BLaER1 treated with 17β-estradiol and CSF1 and Interleukin-3, amounts not matched to agents 10 nM and 100 nM (cell line): ENCODE measurements at regions not wholly inside any gene's neighbourhood (a gene's known extent, or its start where the extent isn't known, plus 50 kb on each side); places are given as distances from the start of the nearest gene placed in this dataset.

ENCODE experiments used
- H3K27ac ChIP-seq, 11 experiments: shearing (Covaris generic); formaldehyde crosslinking; 2 replicates each; pipeline ENCODE4 v1.8.1; 2022
- H3K27me3 ChIP-seq, 11 experiments: shearing (Covaris generic); formaldehyde crosslinking; 2 replicates each; pipeline ENCODE4 v1.8.1; 2022
- H3K36me3 ChIP-seq, 11 experiments: shearing (Covaris generic); formaldehyde crosslinking; 2 replicates each; pipeline ENCODE4 v1.8.1; 2022
- H3K4me1 ChIP-seq, 10 experiments: shearing (Covaris generic); formaldehyde crosslinking; 2 replicates each; pipeline ENCODE4 v1.8.1; 2022
- H3K4me2 ChIP-seq, 11 experiments: shearing (Covaris generic); formaldehyde crosslinking; 2 replicates each; pipeline ENCODE4 v1.8.1; 2022
- H3K4me3 ChIP-seq, 10 experiments: shearing (Covaris generic); formaldehyde crosslinking; 2 replicates each; pipeline ENCODE4 v1.8.1; 2022
- H3K9ac ChIP-seq, 11 experiments: shearing (Covaris generic); formaldehyde crosslinking; 2 replicates each; pipeline ENCODE4 v1.8.1; 2022
- H3K9me3 ChIP-seq, 11 experiments: shearing (Covaris generic); formaldehyde crosslinking; replicated peaks in 1 of 11; 2 replicates each; pipeline ENCODE4 v1.8.1; 2022
- H4K20me1 ChIP-seq, 11 experiments: shearing (Covaris generic); formaldehyde crosslinking; 2 replicates each; pipeline ENCODE4 v1.8.1; 2022
- Cebpa-rat ChIP-seq, 11 experiments: shearing (Covaris generic); IDR thresholded peaks; 2 replicates each; pipeline ENCODE4 v1.8.1; 2022

DNA sequence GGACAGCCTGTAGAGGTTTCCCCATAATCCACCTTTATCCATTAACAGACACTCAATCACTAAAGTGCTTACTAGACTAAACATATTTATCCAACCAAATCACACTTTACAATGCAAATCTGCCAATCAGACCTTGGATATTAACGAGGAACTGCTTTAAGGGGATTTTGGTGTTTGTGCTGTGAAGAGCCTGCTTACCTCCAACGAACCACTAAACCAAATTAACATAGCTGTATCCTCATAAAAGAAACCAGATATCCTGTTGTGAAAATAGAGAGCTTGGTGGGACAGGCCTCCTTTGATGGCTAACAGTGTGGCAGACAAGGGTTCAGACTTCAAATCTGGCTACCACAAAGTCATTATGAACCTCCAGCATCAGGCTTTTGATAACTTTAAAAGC lies 252.6 kb upstream of the HAND2 start:
- Histone ChIP-seq H3K4me3 (no peak overlapping the region), H3K9me3 (peaks cover 18 to 34% (median 22%) of the 10 kb centered on the region in 11 experiments; a peak in 20 of 22 replicates), H3K9ac (no peak overlapping the region), H3K36me3 (no peaks in the 10 kb centered on the region), H3K4me1 (no peaks in the 10 kb centered on the region), H3K27ac (no peak overlapping the region), H3K4me2 (no peak overlapping the region), H3K27me3 (no peaks in the 10 kb centered on the region), H4K20me1 (no peaks in the 10 kb centered on the region)
- no peak for TF ChIP-seq Cebpa-rat (IDR thresholded peaks at IDR 0.05)

DNA sequence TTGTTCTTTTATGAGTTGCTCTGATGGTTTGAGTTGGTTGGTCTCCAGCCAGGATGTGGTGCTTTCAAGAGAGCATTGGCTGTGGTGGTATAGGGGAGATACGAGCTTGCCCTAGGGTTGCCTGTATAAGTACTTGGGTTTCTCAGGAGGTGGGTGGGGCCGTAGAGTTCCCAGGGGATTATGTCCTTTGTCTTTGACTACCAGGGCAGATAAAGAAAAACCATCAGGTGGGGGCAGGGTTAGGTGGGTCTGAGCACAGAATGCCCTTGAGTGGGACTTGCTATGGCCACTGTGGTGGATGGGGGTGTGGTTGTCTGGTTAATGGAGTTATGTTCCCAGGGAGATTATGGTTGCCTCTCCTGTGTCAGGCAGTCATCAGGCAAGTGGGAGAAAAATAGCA lies 247.9 kb upstream of the HAND2 start:
- TF ChIP-seq Cebpa-rat (IDR thresholded peaks at IDR 0.05), result no peak

DNA sequence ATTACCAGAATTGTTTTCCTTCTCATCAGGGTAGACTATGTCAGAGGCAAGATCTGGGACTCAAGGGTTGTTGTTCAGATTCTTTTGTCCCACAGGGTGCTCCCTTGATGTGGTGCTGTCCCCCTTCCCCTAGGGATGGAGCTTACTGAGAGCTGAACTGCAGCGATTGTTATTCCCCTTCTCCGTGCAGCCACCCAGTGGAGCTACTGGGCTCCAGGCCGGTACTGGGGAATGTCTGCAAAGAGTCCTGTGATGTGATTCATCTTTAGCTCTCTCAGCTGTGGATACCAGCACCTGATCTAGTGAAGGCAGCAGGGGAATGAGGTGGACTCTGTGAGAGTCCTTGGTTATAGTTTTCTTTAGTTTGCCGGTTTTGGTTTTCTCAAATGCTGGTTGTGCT lies 247.4 kb upstream of the HAND2 start:
- H3K4me2 ChIP-seq, result no peak overlapping the region
- H3K4me3 ChIP-seq, result no peak overlapping the region
- H3K27me3 ChIP-seq, result no peaks in the 10 kb centered on the region
- peaks cover 18 to 36% (median 27%) of the 10 kb centered on the region in 11 experiments for H3K9me3 ChIP-seq
- H3K27ac ChIP-seq, result no peak overlapping the region
- no peak overlapping the region for H3K9ac ChIP-seq
- no peaks in the 10 kb centered on the region for H3K36me3 ChIP-seq
- no peaks in the 10 kb centered on the region for H3K4me1 ChIP-seq
- H4K20me1 ChIP-seq, result no peaks in the 10 kb centered on the region
- no peak for TF ChIP-seq Cebpa-rat (IDR thresholded peaks at IDR 0.05)

More for the DNA sequence above, 247.9 kb upstream of the HAND2 start:
- no peak overlapping the region for H3K27ac ChIP-seq
- H3K4me1 ChIP-seq, result no peaks in the 10 kb centered on the region
- no peaks in the 10 kb centered on the region for H4K20me1 ChIP-seq
- peaks cover 18 to 36% (median 27%) of the 10 kb centered on the region in 11 experiments for H3K9me3 ChIP-seq
- H3K4me2 ChIP-seq, result no peak overlapping the region
- no peaks in the 10 kb centered on the region for H3K27me3 ChIP-seq
- H3K9ac ChIP-seq, result no peak overlapping the region
- no peak overlapping the region for H3K4me3 ChIP-seq
- no peaks in the 10 kb centered on the region for H3K36me3 ChIP-seq

DNA sequence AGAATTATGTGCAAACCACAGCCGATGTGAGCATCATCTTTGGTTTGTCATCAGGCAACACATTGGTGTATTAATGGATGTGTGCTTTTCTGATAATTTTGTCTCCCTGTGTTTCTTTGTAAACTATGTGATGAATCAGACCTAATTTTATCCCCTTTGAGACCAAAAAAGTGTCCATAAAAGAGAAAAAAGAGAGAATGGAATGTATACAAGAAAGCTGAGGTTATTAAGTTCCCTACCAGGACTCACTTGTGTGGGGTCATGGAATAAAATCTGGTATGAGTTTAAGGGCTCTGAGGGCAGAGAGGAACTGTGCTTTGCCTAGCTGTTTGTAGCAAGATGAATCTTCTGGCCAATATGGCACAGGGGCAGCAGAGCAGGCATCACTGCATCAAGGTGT lies 239.5 kb upstream of the HAND2 start:
- no peaks in the 10 kb centered on the region for H4K20me1 ChIP-seq
- no peak overlapping the region for H3K9ac ChIP-seq
- peaks cover 0 to 10% (median 0%) of the 10 kb centered on the region in 11 experiments; a peak in 4 of 22 replicates for H3K9me3 ChIP-seq
- H3K4me3 ChIP-seq, result no peak overlapping the region
- TF ChIP-seq Cebpa-rat (IDR thresholded peaks at IDR 0.05), result no peak
- H3K27ac ChIP-seq, result no peak overlapping the region
- H3K4me2 ChIP-seq, result no peak overlapping the region
- no peaks in the 10 kb centered on the region for H3K27me3 ChIP-seq
- H3K4me1 ChIP-seq, result no peaks in the 10 kb centered on the region
- no peaks in the 10 kb centered on the region for H3K36me3 ChIP-seq

DNA sequence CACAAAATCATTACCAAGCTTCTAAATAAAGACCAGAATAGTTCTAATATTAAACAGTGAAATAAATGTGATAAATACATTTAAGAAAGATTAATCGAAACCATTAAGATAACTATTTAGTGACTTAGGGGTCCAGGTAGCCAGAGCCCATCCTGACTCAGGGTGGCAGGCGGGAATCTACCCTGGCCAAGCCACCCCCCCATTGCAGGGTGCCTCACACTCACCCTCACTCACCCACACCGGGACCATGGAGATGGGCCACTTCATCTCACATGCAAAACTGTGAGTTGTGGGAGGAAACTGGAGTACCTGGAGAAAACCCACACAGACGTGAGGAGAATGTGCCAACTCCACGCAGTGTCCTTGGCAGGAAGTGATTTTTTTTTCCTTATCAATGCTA lies 237.6 kb upstream of the HAND2 start:
- no peak for TF ChIP-seq Cebpa-rat (IDR thresholded peaks at IDR 0.05)
- Histone ChIP-seq H3K4me3 (no peak overlapping the region), H3K36me3 (no peaks in the 10 kb centered on the region), H3K27ac (no peak overlapping the region), H3K4me2 (no peak overlapping the region), H3K9me3 (no peaks in the 10 kb centered on the region), H4K20me1 (no peaks in the 10 kb centered on the region), H3K4me1 (no peaks in the 10 kb centered on the region), H3K27me3 (no peaks in the 10 kb centered on the region), H3K9ac (no peak overlapping the region)

DNA sequence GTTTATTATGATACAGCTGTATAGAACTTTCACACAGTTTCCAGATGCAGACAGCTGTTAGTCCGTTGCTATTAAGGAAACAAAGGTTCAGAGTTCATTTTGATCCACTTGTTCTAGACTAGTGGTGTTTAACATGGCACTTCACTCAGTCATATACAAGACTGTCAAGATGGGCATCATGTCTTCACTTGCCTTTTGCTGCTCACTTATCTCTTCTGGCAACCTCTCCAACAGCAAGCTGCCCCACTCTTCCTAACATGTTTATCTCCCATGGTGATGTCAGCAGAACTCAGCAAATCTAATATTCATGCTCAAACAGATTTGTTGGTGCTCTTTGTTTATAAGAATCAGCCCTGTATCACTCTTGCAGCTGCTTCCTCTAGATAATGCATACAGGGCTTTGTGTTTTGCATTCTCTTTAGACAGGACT lies 236.2 kb upstream of the HAND2 start:
- Histone ChIP-seq H3K27me3 (no peaks in the 10 kb centered on the region), H3K36me3 (no peaks in the 10 kb centered on the region), H3K9me3 (no peaks in the 10 kb centered on the region), H3K27ac (no peak overlapping the region), H3K4me1 (no peaks in the 10 kb centered on the region), H3K9ac (no peak overlapping the region), H3K4me3 (no peak overlapping the region), H3K4me2 (no peak overlapping the region), H4K20me1 (no peaks in the 10 kb centered on the region)
- no peak for TF ChIP-seq Cebpa-rat (IDR thresholded peaks at IDR 0.05)

DNA sequence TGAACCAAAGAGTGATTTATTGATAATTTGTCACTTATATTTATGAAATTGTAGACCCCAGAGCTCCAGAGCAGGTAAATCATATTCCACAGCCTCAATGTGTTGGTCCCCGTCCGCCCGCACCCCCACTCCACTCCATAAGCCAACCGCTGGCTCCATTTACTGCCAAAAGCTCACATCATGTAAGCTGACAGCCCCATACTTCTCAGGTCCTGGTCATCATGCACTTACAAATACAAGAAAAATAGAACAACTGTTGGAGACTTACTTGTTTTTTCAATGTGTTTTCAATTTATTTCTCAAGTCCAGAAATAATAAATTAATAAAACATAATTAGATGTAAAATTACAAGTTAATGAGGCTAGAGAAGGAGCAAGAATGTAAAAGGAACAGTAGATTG lies 235.7 kb upstream of the HAND2 start:
- TF ChIP-seq Cebpa-rat (IDR thresholded peaks at IDR 0.05), result no peak
- Histone ChIP-seq H3K9ac (no peak overlapping the region), H3K27me3 (no peaks in the 10 kb centered on the region), H3K36me3 (no peaks in the 10 kb centered on the region), H3K4me3 (no peak overlapping the region), H3K4me2 (no peak overlapping the region), H3K27ac (no peak overlapping the region), H4K20me1 (no peaks in the 10 kb centered on the region), H3K9me3 (no peaks in the 10 kb centered on the region), H3K4me1 (no peaks in the 10 kb centered on the region)

DNA sequence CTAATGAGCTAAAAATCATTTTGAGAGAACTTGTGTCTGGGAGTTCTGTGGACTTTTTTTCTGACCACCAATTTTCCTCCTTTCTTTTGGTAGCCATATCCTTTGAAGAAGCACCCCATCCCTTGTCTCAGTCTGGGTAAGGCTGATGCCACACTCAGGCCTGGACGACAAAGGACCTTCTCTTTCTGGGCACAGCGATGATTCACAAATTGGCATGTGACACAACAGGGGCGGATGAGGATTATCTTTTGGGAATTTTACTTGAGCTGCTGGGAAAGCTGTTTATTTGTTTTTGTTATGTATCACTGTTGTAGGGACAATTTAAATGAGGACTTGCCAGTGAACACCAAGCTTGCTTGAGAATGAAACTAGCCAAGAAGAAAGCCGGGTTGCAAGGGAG lies 233.4 kb upstream of the HAND2 start:
- no peaks in the 10 kb centered on the region for H4K20me1 ChIP-seq
- no peak overlapping the region for H3K9ac ChIP-seq
- no peak for TF ChIP-seq Cebpa-rat (IDR thresholded peaks at IDR 0.05)
- no peaks in the 10 kb centered on the region for H3K9me3 ChIP-seq
- H3K27ac ChIP-seq, result no peak overlapping the region
- H3K36me3 ChIP-seq, result no peaks in the 10 kb centered on the region
- H3K4me2 ChIP-seq, result no peak overlapping the region
- H3K4me1 ChIP-seq, result no peaks in the 10 kb centered on the region
- H3K27me3 ChIP-seq, result no peaks in the 10 kb centered on the region
- no peak overlapping the region for H3K4me3 ChIP-seq

DNA sequence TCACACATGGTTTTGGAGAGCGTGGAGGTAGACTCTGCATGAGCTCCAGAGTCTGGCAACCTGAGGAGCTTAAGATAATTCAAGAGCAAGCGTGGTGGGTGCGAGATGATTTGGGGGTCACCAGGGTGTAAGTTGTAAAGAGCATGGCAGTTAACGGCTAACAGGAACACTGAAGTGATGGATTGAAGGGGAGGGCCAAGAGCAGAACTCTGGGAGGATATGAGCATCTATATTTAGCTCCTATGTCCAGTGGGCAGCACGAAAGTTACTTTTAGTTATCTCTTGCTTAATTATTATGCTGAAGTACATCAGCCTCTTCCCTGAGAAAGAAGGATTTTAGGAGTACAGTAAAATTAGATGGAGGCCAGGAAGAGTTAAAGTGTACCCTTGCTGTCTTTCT lies 231.9 kb upstream of the HAND2 start:
- no peaks in the 10 kb centered on the region for H3K27me3 ChIP-seq
- no peak overlapping the region for H3K4me2 ChIP-seq
- no peak overlapping the region for H3K4me3 ChIP-seq
- no peaks in the 10 kb centered on the region for H3K9me3 ChIP-seq
- TF ChIP-seq Cebpa-rat (IDR thresholded peaks at IDR 0.05), result no peak
- H3K9ac ChIP-seq, result no peak overlapping the region
- no peaks in the 10 kb centered on the region for H4K20me1 ChIP-seq
- H3K4me1 ChIP-seq, result no peaks in the 10 kb centered on the region
- H3K27ac ChIP-seq, result no peak overlapping the region
- H3K36me3 ChIP-seq, result no peaks in the 10 kb centered on the region

DNA sequence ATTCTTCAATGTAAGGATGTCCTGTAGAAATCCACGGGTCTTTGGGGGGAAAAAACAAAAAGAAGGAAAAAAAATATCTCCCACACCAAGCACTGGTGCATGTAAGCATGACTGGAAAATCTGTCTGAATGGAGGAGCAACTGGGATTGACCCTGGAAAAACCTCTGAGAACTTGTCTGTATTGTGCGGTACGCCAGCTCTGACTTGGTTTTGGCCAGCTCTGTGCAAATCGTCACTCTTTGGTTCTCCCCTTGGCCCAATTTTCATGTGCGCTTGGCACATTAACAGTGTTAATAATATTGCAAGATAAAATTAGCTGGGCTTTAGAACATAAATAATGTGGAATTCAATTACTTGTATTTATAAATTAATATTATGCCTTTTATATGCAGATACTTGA lies 231.2 kb upstream of the HAND2 start:
- Histone ChIP-seq H3K27ac (no peak overlapping the region), H3K4me2 (no peak overlapping the region), H3K4me1 (no peaks in the 10 kb centered on the region), H3K27me3 (no peaks in the 10 kb centered on the region), H3K9ac (no peak overlapping the region), H4K20me1 (no peaks in the 10 kb centered on the region), H3K9me3 (no peaks in the 10 kb centered on the region), H3K36me3 (no peaks in the 10 kb centered on the region), H3K4me3 (no peak overlapping the region)
- TF ChIP-seq Cebpa-rat (IDR thresholded peaks at IDR 0.05), result no peak

DNA sequence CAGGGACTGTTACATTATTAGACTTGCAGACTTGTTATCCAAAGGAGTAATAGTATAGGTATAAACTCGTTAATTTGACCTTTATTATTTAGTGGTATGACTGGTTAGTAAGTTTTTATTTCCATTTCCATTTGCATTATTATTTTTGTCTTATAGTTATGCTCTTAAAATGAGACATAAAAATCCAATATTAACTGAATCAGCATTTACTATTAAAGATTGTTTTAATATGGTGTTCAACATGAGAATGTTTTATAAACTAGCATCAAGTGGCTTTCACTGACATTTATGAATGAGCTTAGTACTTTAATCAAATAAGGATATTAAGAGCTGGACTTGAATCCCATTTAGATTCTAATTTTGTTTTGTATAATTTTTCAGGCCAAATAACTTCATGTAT lies 228.1 kb upstream of the HAND2 start:
- no peaks in the 10 kb centered on the region for H4K20me1 ChIP-seq
- no peak overlapping the region for H3K27ac ChIP-seq
- H3K4me1 ChIP-seq, result no peaks in the 10 kb centered on the region
- H3K9ac ChIP-seq, result no peak overlapping the region
- H3K9me3 ChIP-seq, result no peaks in the 10 kb centered on the region
- no peak for TF ChIP-seq Cebpa-rat (IDR thresholded peaks at IDR 0.05)
- H3K4me3 ChIP-seq, result no peak overlapping the region
- H3K27me3 ChIP-seq, result no peaks in the 10 kb centered on the region
- H3K4me2 ChIP-seq, result no peak overlapping the region
- H3K36me3 ChIP-seq, result no peaks in the 10 kb centered on the region
